ENCODE measurements at regions not wholly inside any gene's neighbourhood (a gene's known extent, or its start where the extent isn't known, plus 50 kb on each side); places are given as distances from the start of the nearest gene placed in this dataset.

- TF ChIP-seq, protein P1, sequence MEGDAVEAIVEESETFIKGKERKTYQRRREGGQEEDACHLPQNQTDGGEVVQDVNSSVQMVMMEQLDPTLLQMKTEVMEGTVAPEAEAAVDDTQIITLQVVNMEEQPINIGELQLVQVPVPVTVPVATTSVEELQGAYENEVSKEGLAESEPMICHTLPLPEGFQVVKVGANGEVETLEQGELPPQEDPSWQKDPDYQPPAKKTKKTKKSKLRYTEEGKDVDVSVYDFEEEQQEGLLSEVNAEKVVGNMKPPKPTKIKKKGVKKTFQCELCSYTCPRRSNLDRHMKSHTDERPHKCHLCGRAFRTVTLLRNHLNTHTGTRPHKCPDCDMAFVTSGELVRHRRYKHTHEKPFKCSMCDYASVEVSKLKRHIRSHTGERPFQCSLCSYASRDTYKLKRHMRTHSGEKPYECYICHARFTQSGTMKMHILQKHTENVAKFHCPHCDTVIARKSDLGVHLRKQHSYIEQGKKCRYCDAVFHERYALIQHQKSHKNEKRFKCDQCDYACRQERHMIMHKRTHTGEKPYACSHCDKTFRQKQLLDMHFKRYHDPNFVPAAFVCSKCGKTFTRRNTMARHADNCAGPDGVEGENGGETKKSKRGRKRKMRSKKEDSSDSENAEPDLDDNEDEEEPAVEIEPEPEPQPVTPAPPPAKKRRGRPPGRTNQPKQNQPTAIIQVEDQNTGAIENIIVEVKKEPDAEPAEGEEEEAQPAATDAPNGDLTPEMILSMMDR (IDR thresholded peaks at IDR 0.05), result no peak
- TF ChIP-seq POLR2AphosphoS5 (IDR thresholded peaks at IDR 0.05), result no peak
- TF ChIP-seq POLR2A (IDR thresholded peaks at IDR 0.05), result no peak
- TF ChIP-seq EP300 (IDR thresholded peaks at IDR 0.05), result no peak
Observed at GRCh38 chr3:147090461-147090860, 315.9 kb downstream of the ZIC4 start.

All from suprapubic skin (tissue), 4 donors.